Endothelial cell of umbilical vein (primary cell): ENCODE measurements at regions not wholly inside any gene's neighbourhood (a gene's known extent, or its start where the extent isn't known, plus 50 kb on each side); places are given as distances from the start of the nearest gene placed in this dataset.

ENCODE experiments used
- BruUV-seq: library from RNA; stranded (reverse); fragments of 400-500 nt; replicated peaks from 2 replicates; lab custom pipeline; 2021; lab: Mats Ljungman, UMichigan
- CTCF ChIA-PET: fragments of 300-600, 350-600 bp; sonication (Branson Sonifier 250); formaldehyde crosslinking; loops from one replicate; lab custom pipeline; 2021; ENCODE audit warnings: antibody characterized with exemption, inconsistent platforms; lab: Charles Lee
- POLR2A ChIA-PET: fragments of 300-600, 350-600 bp; sonication (Branson Sonifier 250); formaldehyde crosslinking; loops from one replicate; lab custom pipeline; 2021; ENCODE audit warnings: antibody characterized with exemption, inconsistent platforms; lab: Charles Lee
- DNase-seq: peaks from one replicate; pipeline ENCODE4 v3.0.0-alpha.2; 2011; ENCODE audit warnings: low read depth, low spot score
- FAIRE-seq: peaks from 2 replicates; lab custom pipeline; 2011; peaks lifted over from hg19 to GRCh38; lab: Jason Lieb, UNC
- H2AFZ ChIP-seq: 2 replicates; pipeline ENCODE4 v1.6.0; 2012; ENCODE audit warnings: low read depth, low read length, control low read depth, inconsistent platforms
- H3K27ac ChIP-seq: 2 replicates; pipeline ENCODE4 v1.5.1; 2011; ENCODE audit warnings: low read depth, mild to moderate bottlenecking, control low read depth, low read length, moderate library complexity; ENCODE audit not compliant: insufficient read depth
- H3K27me3 ChIP-seq, 2 experiments: 2 replicates each; pipeline versions ENCODE4 v1.6.0 to v1.6.1; 2011; ENCODE audit warnings: low read length in 2 of 2, mixed read lengths in 1 of 2; ENCODE audit not compliant: control insufficient read depth in 2 of 2, insufficient read depth in 2 of 2
- H3K36me3 ChIP-seq, 2 experiments: 2 replicates in 1 of 2; 3 replicates in 1 of 2; pipeline ENCODE4 v1.5.1; 2011; ENCODE audit warnings: low read length in 2 of 2, mild to moderate bottlenecking in 1 of 2, moderate library complexity in 1 of 2; ENCODE audit not compliant: control insufficient read depth in 2 of 2, insufficient read depth in 2 of 2; ENCODE audit errors: extremely low read depth in 1 of 2
- H3K4me1 ChIP-seq: 3 replicates; pipeline ENCODE4 v1.5.1; 2011; ENCODE audit warnings: mild to moderate bottlenecking, low read length; ENCODE audit not compliant: control insufficient read depth, insufficient read depth; ENCODE audit errors: extremely low read depth
- H3K4me2 ChIP-seq: 2 replicates; pipeline ENCODE4 v1.6.1; 2011; ENCODE audit warnings: low read length, control low read depth, mixed read lengths; ENCODE audit not compliant: insufficient read depth
- H3K4me3 ChIP-seq, 3 experiments: fragments of 200-600 bp in 1 of 3; sonication (generic), shearing (Covaris generic) in 1 of 3; replicated peaks in 1 of 3; 2 replicates each; pipeline ENCODE4 v1.5.1; 2011 to 2016; ENCODE audit warnings: control low read depth in 3 of 3, low read length in 3 of 3, mild to moderate bottlenecking in 2 of 3, inconsistent platforms in 1 of 3, low read depth in 1 of 3, moderate library complexity in 1 of 3; ENCODE audit not compliant: insufficient read depth in 1 of 3
- H3K79me2 ChIP-seq: 2 replicates; pipeline ENCODE4 v1.6.0; 2012; ENCODE audit warnings: low read length, inconsistent platforms; ENCODE audit not compliant: control insufficient read depth, insufficient read depth
- H3K9ac ChIP-seq: replicated peaks from 2 replicates; pipeline ENCODE3; 2011; ENCODE audit warnings: low read length, control low read depth; ENCODE audit not compliant: insufficient read depth; ENCODE audit errors: extremely low read depth
- H3K9me1 ChIP-seq: replicated peaks from 3 replicates; pipeline ENCODE4 v1.6.0; 2011; ENCODE audit warnings: mild to moderate bottlenecking, low read length; ENCODE audit not compliant: control insufficient read depth, insufficient read depth; ENCODE audit errors: extremely low read depth
- H3K9me3 ChIP-seq: replicated peaks from 2 replicates; pipeline ENCODE4 v1.5.1; 2012; ENCODE audit warnings: low read length, inconsistent platforms; ENCODE audit not compliant: control insufficient read depth, insufficient read depth
- H4K20me1 ChIP-seq: replicated peaks from 2 replicates; pipeline ENCODE3; 2011; ENCODE audit warnings: mild to moderate bottlenecking, low read length; ENCODE audit not compliant: control insufficient read depth, insufficient read depth; ENCODE audit errors: extremely low read depth
- CTCF ChIP-seq, 2 donors: IDR thresholded peaks; 1 replicate in 1 of 2; 2 replicates in 1 of 2; pipeline ENCODE4 v1.5.1; 2011; ENCODE audit warnings: low read length in 2 of 2, mild to moderate bottlenecking in 2 of 2, moderate library complexity in 2 of 2, control low read depth in 1 of 2, inconsistent platforms in 1 of 2, low read depth in 1 of 2; ENCODE audit not compliant: insufficient read depth in 1 of 2; ENCODE audit errors: extremely low read depth in 1 of 2
- EZH2 ChIP-seq: IDR thresholded peaks from 2 replicates; pipeline ENCODE4 v1.6.1; 2012; ENCODE audit warnings: borderline replicate concordance, low read depth, mild to moderate bottlenecking, moderate library complexity, low read length, inconsistent platforms; ENCODE audit not compliant: severe bottlenecking
- FOS ChIP-seq: IDR thresholded peaks from 2 replicates; pipeline ENCODE4 v1.6.1; 2011; ENCODE audit warnings: mild to moderate bottlenecking, low read length, moderate library complexity, borderline replicate concordance; ENCODE audit not compliant: insufficient read depth
- GATA2 ChIP-seq: IDR thresholded peaks from 2 replicates; pipeline ENCODE4 v1.7.0; 2011; ENCODE audit warnings: low read depth, mild to moderate bottlenecking, moderate library complexity, mixed read lengths, low read length; ENCODE audit not compliant: insufficient read length, insufficient read depth
- JUN ChIP-seq: IDR thresholded peaks from 2 replicates; pipeline ENCODE4 v1.6.1; 2011; ENCODE audit warnings: borderline replicate concordance, low read depth; ENCODE audit not compliant: insufficient read length, insufficient read depth
- MYC ChIP-seq: IDR thresholded peaks from one replicate; pipeline ENCODE4 v1.6.1; 2011; ENCODE audit warnings: mild to moderate bottlenecking, low read depth, low read length
- POLR2A ChIP-seq: IDR thresholded peaks from 2 replicates; pipeline ENCODE4 v1.6.1; 2012; ENCODE audit warnings: low read depth, mild to moderate bottlenecking, control low read depth, low read length
- POLR2AphosphoS5 ChIP-seq: IDR thresholded peaks from 2 replicates; pipeline ENCODE4 v1.6.1; 2012; ENCODE audit warnings: low read depth, mild to moderate bottlenecking, control low read depth, low read length, moderate library complexity; ENCODE audit not compliant: insufficient read depth
- dilution Hi-C: fragments of 300-500 bp; cut with MboI; formaldehyde crosslinking; loops from one replicate; pipeline ENCODE4 v1.15.0; 2019; ENCODE audit warnings: low sequenced_read_pairs; ENCODE audit not compliant: extremely low pct_ligation_motif_present
- intact Hi-C: fragments of 100-400 bp; cut with micrococcal nuclease; formaldehyde crosslinking; loops from one replicate; pipeline ENCODE4 v1.10.0; 2022
- TF ChIP-seq, protein P1 (sequence below): IDR thresholded peaks from 2 replicates; pipeline ENCODE4 v1.6.1; 2011; ENCODE audit not compliant: insufficient read depth, insufficient read length

DNA sequence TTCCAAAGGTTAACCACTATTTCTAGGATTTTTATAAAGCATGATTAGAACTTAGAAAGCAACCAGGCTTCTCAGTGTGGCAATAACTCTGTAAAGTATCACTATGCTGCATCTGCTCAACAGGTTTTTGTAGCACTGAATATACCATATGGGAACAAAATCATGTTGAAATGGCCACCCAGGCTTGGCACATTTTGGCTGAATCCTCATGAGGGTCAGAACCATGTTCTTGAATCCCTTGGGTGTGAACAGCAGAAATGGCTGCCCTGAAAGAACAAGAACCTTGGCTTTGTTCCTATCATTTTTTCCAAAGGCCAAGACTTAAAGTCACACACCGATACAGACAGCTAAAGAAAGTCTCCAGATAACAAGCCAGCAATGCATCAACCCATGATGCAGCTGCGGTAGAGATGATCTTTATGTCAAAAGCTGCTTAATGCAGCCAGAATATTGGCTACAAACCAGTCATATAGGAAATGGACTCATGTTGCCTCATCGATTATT, 283.0 kb upstream of the NOX3 start:
- dilution Hi-C loops (no loop called here), intact Hi-C loops (no loop called here)
- no peak overlapping the region for H3K4me2 ChIP-seq
- H3K4me1 ChIP-seq: no peaks in the 10 kb centered on the region
- H4K20me1 ChIP-seq: no peaks in the 10 kb centered on the region
- FAIRE-seq (no peak), DNase-seq (no peak)
- ChIA-PET POLR2A (no interaction called here), CTCF (no interaction called here)
- TF ChIP-seq JUN (no peak), EZH2 (no peak), MYC (no peak), POLR2AphosphoS5 (no peak), CTCF (IDR thresholded peaks at IDR 0.05; ENCODE audit: extremely low read depth in 1 of 2, insufficient read depth in 1 of 2, low read depth in 1 of 2, low read length in 2 of 2) (no peak), POLR2A (no peak), FOS (no peak), GATA2 (no peak)
- TF ChIP-seq, protein P1, sequence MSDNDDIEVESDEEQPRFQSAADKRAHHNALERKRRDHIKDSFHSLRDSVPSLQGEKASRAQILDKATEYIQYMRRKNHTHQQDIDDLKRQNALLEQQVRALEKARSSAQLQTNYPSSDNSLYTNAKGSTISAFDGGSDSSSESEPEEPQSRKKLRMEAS: no peak
- H3K79me2 ChIP-seq: no peaks in the 10 kb centered on the region
- H3K27me3 ChIP-seq: no peaks in the 10 kb centered on the region
- no peaks in the 10 kb centered on the region for H3K36me3 ChIP-seq
- H3K9me3 ChIP-seq: no peaks in the 10 kb centered on the region
- no peak overlapping the region for H2AFZ ChIP-seq
- BruUV-seq: no TSS peak
- H3K27ac ChIP-seq: no peak overlapping the region
- H3K9ac ChIP-seq: no peak overlapping the region
- no peak overlapping the region for H3K4me3 ChIP-seq
- H3K9me1 ChIP-seq: no peaks in the 10 kb centered on the region
